SK-N-SH treated with all-trans-retinoic acid at 6 μM for 48 hours (cell line): ENCODE measurements at regions not wholly inside any gene's neighbourhood (a gene's known extent, or its start where the extent isn't known, plus 50 kb on each side); places are given as distances from the start of the nearest gene placed in this dataset.

Experiments
- ISL1 ChIP-seq: fragments of 250-450 bp; sonication (Bioruptor Pico); IDR thresholded peaks from 2 replicates; pipeline ENCODE4 v2.1.2; 2022; ENCODE audit warnings: mild to moderate bottlenecking, moderate library complexity
- POU6F1 ChIP-seq: fragments of 250-450 bp; sonication (Bioruptor Pico); IDR thresholded peaks from 2 replicates; pipeline ENCODE4 v1.8.0; 2021; ENCODE audit warnings: low read depth, mild to moderate bottlenecking, moderate library complexity, borderline replicate concordance
- SNAI2 ChIP-seq: fragments of 250-450 bp; sonication (Bioruptor Pico); IDR thresholded peaks from 2 replicates; pipeline ENCODE4 v1.5.0; 2020; ENCODE audit warnings: mild to moderate bottlenecking, moderate library complexity
- TCF4 ChIP-seq: fragments of 250-450 bp; sonication (Bioruptor Pico); IDR thresholded peaks from 2 replicates; pipeline ENCODE4 v1.8.0; 2021; ENCODE audit warnings: mild to moderate bottlenecking, moderate library complexity, borderline replicate concordance
- ZC3H10 ChIP-seq: fragments of 250-450 bp; sonication (Bioruptor Pico); IDR thresholded peaks from 2 replicates; pipeline ENCODE4 v1.5.1; 2021; ENCODE audit warnings: mild to moderate bottlenecking, moderate library complexity
- ZNF8 ChIP-seq: fragments of 450-650 bp; formaldehyde crosslinking; IDR thresholded peaks from 2 replicates; pipeline ENCODE4 v1.5.0; 2020; ENCODE audit warnings: mild to moderate bottlenecking, moderate library complexity
- TF ChIP-seq, protein P1 (sequence below): fragments of 250-450 bp; sonication (Bioruptor Pico); IDR thresholded peaks from 2 replicates; pipeline ENCODE4 v1.8.0; 2020; ENCODE audit warnings: mild to moderate bottlenecking, moderate library complexity, borderline replicate concordance
- TF ChIP-seq, protein P2 (sequence below): fragments of 250-450 bp; sonication (Bioruptor Pico); IDR thresholded peaks from 2 replicates; pipeline ENCODE4 v1.5.1; 2020; ENCODE audit warnings: low read depth, mild to moderate bottlenecking, moderate library complexity

DNA sequence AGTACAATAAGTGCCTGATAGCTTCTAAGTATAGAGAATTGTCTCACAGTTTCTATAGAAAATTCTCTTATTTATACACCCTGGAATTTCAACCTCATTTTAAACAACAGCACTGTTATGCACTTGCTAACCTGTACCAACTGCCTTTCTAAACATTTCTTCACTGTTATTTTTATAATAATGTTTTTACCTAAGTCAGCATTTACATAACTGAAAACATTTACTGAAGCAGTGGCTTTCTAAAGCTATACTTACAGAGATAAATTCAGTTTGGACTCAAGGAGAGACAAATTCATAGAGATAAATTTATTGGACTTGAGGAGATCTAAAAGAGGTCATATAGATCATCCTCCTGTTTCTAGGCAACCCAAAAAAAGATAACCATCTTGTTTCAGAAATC lies 686.6 kb upstream of the FAT3 start:
- TF ChIP-seq TCF4 (no peak), POU6F1 (CRISPR knock-in tag) (no peak), SNAI2 (CRISPR knock-in tag) (no peak), ZNF8 (CRISPR knock-in tag) (no peak), ISL1 (CRISPR knock-in tag) (no peak), ZC3H10 (no peak)
- TF ChIP-seq, protein P1, sequence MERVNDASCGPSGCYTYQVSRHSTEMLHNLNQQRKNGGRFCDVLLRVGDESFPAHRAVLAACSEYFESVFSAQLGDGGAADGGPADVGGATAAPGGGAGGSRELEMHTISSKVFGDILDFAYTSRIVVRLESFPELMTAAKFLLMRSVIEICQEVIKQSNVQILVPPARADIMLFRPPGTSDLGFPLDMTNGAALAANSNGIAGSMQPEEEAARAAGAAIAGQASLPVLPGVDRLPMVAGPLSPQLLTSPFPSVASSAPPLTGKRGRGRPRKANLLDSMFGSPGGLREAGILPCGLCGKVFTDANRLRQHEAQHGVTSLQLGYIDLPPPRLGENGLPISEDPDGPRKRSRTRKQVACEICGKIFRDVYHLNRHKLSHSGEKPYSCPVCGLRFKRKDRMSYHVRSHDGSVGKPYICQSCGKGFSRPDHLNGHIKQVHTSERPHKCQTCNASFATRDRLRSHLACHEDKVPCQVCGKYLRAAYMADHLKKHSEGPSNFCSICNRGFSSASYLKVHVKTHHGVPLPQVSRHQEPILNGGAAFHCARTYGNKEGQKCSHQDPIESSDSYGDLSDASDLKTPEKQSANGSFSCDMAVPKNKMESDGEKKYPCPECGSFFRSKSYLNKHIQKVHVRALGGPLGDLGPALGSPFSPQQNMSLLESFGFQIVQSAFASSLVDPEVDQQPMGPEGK (CRISPR knock-in tag): no peak
- TF ChIP-seq, protein P2, sequence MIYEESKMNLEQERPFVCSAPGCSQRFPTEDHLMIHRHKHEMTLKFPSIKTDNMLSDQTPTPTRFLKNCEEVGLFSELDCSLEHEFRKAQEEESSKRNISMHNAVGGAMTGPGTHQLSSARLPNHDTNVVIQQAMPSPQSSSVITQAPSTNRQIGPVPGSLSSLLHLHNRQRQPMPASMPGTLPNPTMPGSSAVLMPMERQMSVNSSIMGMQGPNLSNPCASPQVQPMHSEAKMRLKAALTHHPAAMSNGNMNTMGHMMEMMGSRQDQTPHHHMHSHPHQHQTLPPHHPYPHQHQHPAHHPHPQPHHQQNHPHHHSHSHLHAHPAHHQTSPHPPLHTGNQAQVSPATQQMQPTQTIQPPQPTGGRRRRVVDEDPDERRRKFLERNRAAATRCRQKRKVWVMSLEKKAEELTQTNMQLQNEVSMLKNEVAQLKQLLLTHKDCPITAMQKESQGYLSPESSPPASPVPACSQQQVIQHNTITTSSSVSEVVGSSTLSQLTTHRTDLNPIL (CRISPR knock-in tag): no peak
